PC-3 (cell line): ENCODE measurements at regions not wholly inside any gene's neighbourhood (a gene's known extent, or its start where the extent isn't known, plus 50 kb on each side); places are given as distances from the start of the nearest gene placed in this dataset.

Source experiments
- ATAC-seq: fragments of 200-7000 bp; cut with Tn5 transposase; 2 replicates; pipeline ENCODE4 v1.9.1; 2020; ENCODE audit warnings: mild to moderate bottlenecking, moderate library complexity
- BruUV-seq: library from RNA; stranded (reverse); fragments of 400-500 nt; replicated peaks from 2 replicates; lab custom pipeline; 2021; lab: Mats Ljungman, UMichigan
- CTCF ChIA-PET: fragments of 300-600 bp; sonication (Branson Sonifier 250); formaldehyde crosslinking; loops from one replicate; lab custom pipeline; 2022; ENCODE audit warnings: antibody characterized with exemption; lab: Charles Lee
- POLR2A ChIA-PET: fragments of 300-600 bp; sonication (Branson Sonifier 250); formaldehyde crosslinking; loops from one replicate; lab custom pipeline; 2022; ENCODE audit warnings: antibody characterized with exemption; ENCODE audit not compliant: unreplicated experiment; lab: Charles Lee
- DNase-seq: peaks from one replicate; pipeline ENCODE4 v3.0.0-alpha.2; 2015
- H2AFZ ChIP-seq: fragments of 300-600 bp; sonication (generic); 2 replicates; pipeline ENCODE4 v1.6.0; 2016; ENCODE audit warnings: antibody characterized with exemption, low read length
- H3F3A ChIP-seq: fragments of 300-600 bp; sonication (generic); one replicate; pipeline ENCODE4 v1.6.0; 2017; ENCODE audit warnings: antibody characterized with exemption, low read length, control low read depth, mild to moderate bottlenecking; ENCODE audit not compliant: unreplicated experiment
- H3K27ac ChIP-seq: fragments of 300-600 bp; sonication (generic); 2 replicates; pipeline ENCODE4 v1.5.1; 2016; ENCODE audit warnings: mild to moderate bottlenecking, low read length
- H3K27me3 ChIP-seq: fragments of 300-600 bp; sonication (generic); 2 replicates; pipeline ENCODE4 v1.6.1; 2016; ENCODE audit warnings: low read length, mixed read lengths
- H3K36me3 ChIP-seq: fragments of 300-600 bp; sonication (generic); 2 replicates; pipeline ENCODE4 v1.6.1; 2016; ENCODE audit warnings: low read depth, mixed run types, low read length, mixed read lengths
- H3K4me1 ChIP-seq: fragments of 300-600 bp; sonication (generic); 2 replicates; pipeline ENCODE4 v1.5.1; 2016; ENCODE audit warnings: low read length; ENCODE audit not compliant: insufficient read depth
- H3K4me2 ChIP-seq: fragments of 300-600 bp; sonication (generic); 2 replicates; pipeline ENCODE4 v1.6.0; 2016; ENCODE audit warnings: low read length
- H3K4me3 ChIP-seq: fragments of 300-600 bp; sonication (generic); 2 replicates; pipeline ENCODE4 v1.5.1; 2016; ENCODE audit warnings: mild to moderate bottlenecking, low read length, mixed read lengths
- H3K79me2 ChIP-seq: fragments of 300-600 bp; sonication (generic); 2 replicates; pipeline ENCODE4 v1.6.1; 2017; ENCODE audit warnings: low read length, mixed read lengths
- H3K9ac ChIP-seq: fragments of 300-600 bp; sonication (generic); 2 replicates; pipeline ENCODE4 v1.6.0; 2016; ENCODE audit warnings: mild to moderate bottlenecking, low read length
- H3K9me2 ChIP-seq: fragments of 300-600 bp; sonication (generic); replicated peaks from 2 replicates; pipeline ENCODE4 v1.6.1; 2016; ENCODE audit warnings: mixed run types, low read length, mixed read lengths
- H3K9me3 ChIP-seq: fragments of 300-600 bp; sonication (generic); 2 replicates; pipeline ENCODE4 v1.6.1; 2016; ENCODE audit warnings: low read length, mixed read lengths
- H4K20me1 ChIP-seq: fragments of 300-600 bp; sonication (generic); 2 replicates; pipeline ENCODE4 v1.6.1; 2016; ENCODE audit warnings: low read length, mixed read lengths
- CTCF ChIP-seq: fragments of 300-600 bp; sonication (generic); conservative IDR thresholded peaks from 2 replicates; pipeline ENCODE4 v1.5.1; 2017; ENCODE audit warnings: antibody characterized with exemption, low read depth, mild to moderate bottlenecking, low read length
- EZH2 ChIP-seq: fragments of 300-600 bp; sonication (generic); IDR thresholded peaks from one replicate; pipeline ENCODE4 v1.6.1; 2017; ENCODE audit warnings: antibody characterized with exemption, mild to moderate bottlenecking, low read length; ENCODE audit not compliant: unreplicated experiment
- EZH2phosphoT487 ChIP-seq: fragments of 300-600 bp; sonication (generic); IDR thresholded peaks from 2 replicates; pipeline ENCODE4 v1.6.1; 2018; ENCODE audit warnings: mild to moderate bottlenecking, antibody characterized with exemption, low read length, borderline replicate concordance
- intact Hi-C: fragments of 100-400 bp; cut with micrococcal nuclease; formaldehyde crosslinking; loops from 2 replicates; pipeline ENCODE4 v1.9.0; 2023

GRCh38 chr7:54846273-54846672 lies 87.3 kb upstream of the SEC61G start:
- Histone ChIP-seq H3K27ac (no peak overlapping the region), H3K36me3 (no peaks in the 10 kb centered on the region), H3K4me1 (peaks cover 31% of the 10 kb centered on the region), H3K79me2 (no peaks in the 10 kb centered on the region), H3K4me3 (no peak overlapping the region), H3K9me3 (no peaks in the 10 kb centered on the region), H3F3A (no peaks in the 10 kb centered on the region), H3K9me2 (no peaks in the 10 kb centered on the region), H3K4me2 (no peak overlapping the region), H3K27me3 (no peaks in the 10 kb centered on the region), H2AFZ (no peak overlapping the region), H3K9ac (no peak overlapping the region), H4K20me1 (no peaks in the 10 kb centered on the region)
- DNase-seq (no peak), ATAC-seq (no peak)
- BruUV-seq: no TSS peak
- TF ChIP-seq CTCF (no peak), EZH2phosphoT487 (no peak), EZH2 (no peak)
- ChIA-PET CTCF (no interaction called here), POLR2A (interaction anchor here (0.6 kb wide), 1 partner anchor 62 kb away, joined by 6 read pairs; no protein-coding TSS in a partner anchor)
- intact Hi-C loops: no loop called here

- POLR2A ChIA-PET: no interaction called here
- no peaks in the 10 kb centered on the region for H3F3A ChIP-seq
- H2AFZ ChIP-seq: no peak overlapping the region
- no TSS peak for BruUV-seq
- intact Hi-C loops: no loop called here
- TF ChIP-seq EZH2 (no peak), EZH2phosphoT487 (no peak)
- no peaks in the 10 kb centered on the region for H4K20me1 ChIP-seq
- H3K79me2 ChIP-seq: no peaks in the 10 kb centered on the region
- H3K4me1 ChIP-seq: peaks cover 14% of the 10 kb centered on the region; the same call in 1 of the 2 replicates
- no peak for ATAC-seq
- no peaks in the 10 kb centered on the region for H3K27me3 ChIP-seq
- no peaks in the 10 kb centered on the region for H3K9me3 ChIP-seq
- no peaks in the 10 kb centered on the region for H3K36me3 ChIP-seq
- DNase-seq: no peak
- CTCF ChIA-PET: no interaction called here
- H3K9me2 ChIP-seq: no peaks in the 10 kb centered on the region
- H3K4me2 ChIP-seq: no peak overlapping the region
- H3K9ac ChIP-seq: no peak overlapping the region
- H3K27ac ChIP-seq: no peak overlapping the region
- no peak overlapping the region for H3K4me3 ChIP-seq
Measured at GRCh38 chr7:54847921-54848320, 88.9 kb upstream of the SEC61G start.

GRCh38 chr7:54856856-54857255 lies 97.8 kb upstream of the SEC61G start:
- H3K9me2 ChIP-seq: no peaks in the 10 kb centered on the region
- H3K9me3 ChIP-seq: no peaks in the 10 kb centered on the region
- no peaks in the 10 kb centered on the region for H4K20me1 ChIP-seq
- no peak for ATAC-seq
- intact Hi-C loops: no loop called here
- ChIA-PET POLR2A (no interaction called here), CTCF (no interaction called here)
- H3K4me1 ChIP-seq: no peaks in the 10 kb centered on the region
- no TSS peak for BruUV-seq
- no peaks in the 10 kb centered on the region for H3F3A ChIP-seq
- H2AFZ ChIP-seq: no peak overlapping the region
- H3K4me2 ChIP-seq: no peak overlapping the region
- TF ChIP-seq EZH2phosphoT487 (no peak), CTCF (no peak), EZH2 (no peak)
- no peak for DNase-seq
- no peak overlapping the region for H3K4me3 ChIP-seq
- no peak overlapping the region for H3K27ac ChIP-seq
- H3K27me3 ChIP-seq: no peaks in the 10 kb centered on the region
- H3K79me2 ChIP-seq: no peaks in the 10 kb centered on the region
- H3K36me3 ChIP-seq: no peaks in the 10 kb centered on the region
- H3K9ac ChIP-seq: no peak overlapping the region
